H9 (cell line): ENCODE measurements at regions not wholly inside any gene's neighbourhood (a gene's known extent, or its start where the extent isn't known, plus 50 kb on each side); places are given as distances from the start of the nearest gene placed in this dataset.

Experiments used
- DNase-seq: peaks from one replicate; pipeline ENCODE4 v3.0.0-alpha.2; 2017
- H2AFZ ChIP-seq: one replicate; pipeline ENCODE4 v1.6.1; 2013; ENCODE audit warnings: mild to moderate bottlenecking, low read length, control low read depth, moderate library complexity
- H2AK5ac ChIP-seq: 2 replicates; pipeline ENCODE4 v1.6.1; 2013; ENCODE audit warnings: low read length, control low read depth, mixed read lengths; ENCODE audit not compliant: insufficient read length
- H2BK120ac ChIP-seq: one replicate; pipeline ENCODE4 v1.6.1; 2013; ENCODE audit warnings: low read depth, mild to moderate bottlenecking, low read length, control low read depth, inconsistent platforms; ENCODE audit not compliant: poor library complexity, severe bottlenecking
- H2BK12ac ChIP-seq: 2 replicates; pipeline ENCODE4 v1.6.1; 2013; ENCODE audit warnings: low read length, control low read depth, mixed read lengths, low read depth; ENCODE audit not compliant: insufficient read length
- H2BK15ac ChIP-seq: 2 replicates; pipeline ENCODE4 v1.6.1; 2013; ENCODE audit warnings: low read depth, low read length, control low read depth
- H2BK20ac ChIP-seq: one replicate; pipeline ENCODE4 v1.6.1; 2013; ENCODE audit warnings: low read depth, mild to moderate bottlenecking, low read length, control low read depth, inconsistent platforms; ENCODE audit not compliant: poor library complexity, severe bottlenecking
- H2BK5ac ChIP-seq: 2 replicates; pipeline ENCODE4 v1.6.1; 2013; ENCODE audit warnings: low read length, control low read depth, mixed read lengths; ENCODE audit not compliant: insufficient read length
- H3K14ac ChIP-seq: 2 replicates; pipeline ENCODE4 v1.6.1; 2013; ENCODE audit warnings: low read length, control low read depth; ENCODE audit not compliant: insufficient read depth
- H3K18ac ChIP-seq: 2 replicates; pipeline ENCODE4 v1.6.1; 2013; ENCODE audit warnings: low read depth, mild to moderate bottlenecking, mixed read lengths, low read length, control low read depth; ENCODE audit not compliant: insufficient read length
- H3K23ac ChIP-seq: 2 replicates; pipeline ENCODE4 v1.6.1; 2013; ENCODE audit warnings: low read length, control low read depth, mixed read lengths, low read depth; ENCODE audit not compliant: insufficient read length
- H3K23me2 ChIP-seq: 2 replicates; pipeline ENCODE4 v1.6.1; 2013; ENCODE audit warnings: low read depth, mild to moderate bottlenecking, mixed read lengths, low read length, control low read depth; ENCODE audit not compliant: insufficient read length, poor library complexity, severe bottlenecking
- H3K27ac ChIP-seq: 2 replicates; pipeline ENCODE4 v1.5.1; 2013; ENCODE audit warnings: low read length, control low read depth, mixed read lengths, low read depth; ENCODE audit not compliant: insufficient read length
- H3K27me3 ChIP-seq: 2 replicates; pipeline ENCODE4 v1.6.1; 2013; ENCODE audit warnings: low read length, control low read depth, inconsistent platforms; ENCODE audit not compliant: insufficient read depth
- H3K4ac ChIP-seq: 2 replicates; pipeline ENCODE4 v1.6.1; 2013; ENCODE audit warnings: low read depth, mild to moderate bottlenecking, control low read depth, inconsistent platforms, low read length, moderate library complexity
- H3K4me1 ChIP-seq: 2 replicates; pipeline ENCODE4 v1.6.1; 2013; ENCODE audit warnings: low read length, control low read depth, inconsistent platforms; ENCODE audit not compliant: insufficient read depth
- H3K4me2 ChIP-seq: 2 replicates; pipeline ENCODE4 v1.6.1; 2013; ENCODE audit warnings: low read length, control low read depth, mixed read lengths; ENCODE audit not compliant: insufficient read length, insufficient read depth
- H3K56ac ChIP-seq: 2 replicates; pipeline ENCODE4 v1.6.1; 2013; ENCODE audit warnings: low read depth, mild to moderate bottlenecking, mixed read lengths, low read length, control low read depth; ENCODE audit not compliant: insufficient read length
- H3K79me1 ChIP-seq: 2 replicates; pipeline ENCODE4 v1.6.1; 2013; ENCODE audit warnings: low read depth, mild to moderate bottlenecking, moderate library complexity, low read length, control low read depth, inconsistent platforms; ENCODE audit not compliant: insufficient read depth, poor library complexity, severe bottlenecking
- H3K79me2 ChIP-seq: 2 replicates; pipeline ENCODE4 v1.6.1; 2013; ENCODE audit warnings: low read length, control low read depth, inconsistent platforms; ENCODE audit not compliant: insufficient read depth
- H3K9ac ChIP-seq: 2 replicates; pipeline ENCODE4 v1.6.1; 2013; ENCODE audit warnings: low read length, control low read depth, mixed read lengths; ENCODE audit not compliant: insufficient read length; ENCODE audit errors: extremely low read depth
- H3K9me3 ChIP-seq: one replicate; pipeline ENCODE4 v1.6.1; 2013; ENCODE audit warnings: low read depth, low read length, inconsistent platforms; ENCODE audit not compliant: control insufficient read depth
- H3T11ph ChIP-seq: one replicate; pipeline ENCODE4 v1.6.1; 2013; ENCODE audit warnings: mild to moderate bottlenecking, low read length, control low read depth, inconsistent platforms
- H4K20me1 ChIP-seq: one replicate; pipeline ENCODE4 v1.6.1; 2013; ENCODE audit not compliant: control insufficient read depth, insufficient read length, insufficient read depth
- H4K5ac ChIP-seq: 2 replicates; pipeline ENCODE4 v1.6.1; 2013; ENCODE audit warnings: low read depth, mild to moderate bottlenecking, mixed read lengths, low read length, control low read depth; ENCODE audit not compliant: insufficient read length
- H4K8ac ChIP-seq: replicated peaks from 2 replicates; pipeline ENCODE4 v1.6.1; 2013; ENCODE audit warnings: low read length, control low read depth, mixed read lengths, low read depth; ENCODE audit not compliant: insufficient read length
- H4K91ac ChIP-seq: 2 replicates; pipeline ENCODE4 v1.6.1; 2013; ENCODE audit warnings: low read depth, mild to moderate bottlenecking, moderate library complexity, mixed read lengths, low read length, control low read depth; ENCODE audit not compliant: insufficient read length
- H3K27ac Mint-ChIP-seq, 3 experiments: 2 replicates in 2 of 3; 3 replicates in 1 of 3; pipeline ENCODE4 v1.8.0; 2020 to 2021; ENCODE audit warnings: mixed read lengths in 3 of 3, mild to moderate bottlenecking in 1 of 3, moderate library complexity in 1 of 3
- H3K27me3 Mint-ChIP-seq: 2 replicates; pipeline ENCODE4 v1.8.0; 2021; ENCODE audit warnings: low read depth, mild to moderate bottlenecking, moderate library complexity, mixed read lengths
- H3K36me3 Mint-ChIP-seq, 3 experiments: 2 replicates in 2 of 3; 3 replicates in 1 of 3; pipeline ENCODE4 v1.8.0; 2020 to 2021; ENCODE audit warnings: low read depth in 3 of 3, mixed read lengths in 3 of 3; ENCODE audit not compliant: insufficient read depth in 1 of 3
- H3K4me1 Mint-ChIP-seq, 2 experiments: 2 replicates each; pipeline ENCODE4 v1.8.0; 2020; ENCODE audit warnings: mixed read lengths in 2 of 2
- H3K4me3 Mint-ChIP-seq, 2 experiments: 2 replicates in 1 of 2; 3 replicates in 1 of 2; pipeline ENCODE4 v1.8.0; 2020 to 2021; ENCODE audit warnings: mild to moderate bottlenecking in 2 of 2, mixed read lengths in 2 of 2, moderate library complexity in 1 of 2
- H3K9me3 Mint-ChIP-seq, 2 experiments: 2 replicates in 1 of 2; 3 replicates in 1 of 2; pipeline ENCODE4 v1.8.0; 2020; ENCODE audit warnings: mild to moderate bottlenecking in 2 of 2, mixed read lengths in 2 of 2, moderate library complexity in 1 of 2
- CTCF ChIP-seq: fragments of 200-600 bp; sonication (generic); conservative IDR thresholded peaks from 3 replicates; pipeline ENCODE4 v1.8.0; 2021; ENCODE audit warnings: antibody characterized with exemption, mild to moderate bottlenecking
- WGBS: extraction: QIAGEN DNeasy Blood & Tissue Kit; methylation state at CpG from one replicate; pipeline ENCODE4 v1.1.7; 2013; ENCODE audit warnings: missing lambda C conversion rate, low lambda C conversion rate, mixed read lengths; ENCODE audit not compliant: insufficient read length; ENCODE audit errors: extremely low coverage; 5-methylcytosine and 5-hydroxymethylcytosine counted together

GRCh38 chr18:1906421-1906820, 664.9 kb downstream of the METTL4 start:
- Histone ChIP-seq H2BK120ac (no peak overlapping the region), H3T11ph (no peak overlapping the region), H3K4ac (no peak overlapping the region), H3K79me1 (no peaks in the 10 kb centered on the region), H2BK5ac (no peak overlapping the region), H2BK20ac (no peak overlapping the region), H2BK15ac (no peak overlapping the region), H4K5ac (no peak overlapping the region), H4K91ac (no peak overlapping the region), H3K9ac (no peak overlapping the region), H3K18ac (no peak overlapping the region), H3K23me2 (no peaks in the 10 kb centered on the region), H4K20me1 (no peaks in the 10 kb centered on the region), H3K4me1 (no peaks in the 10 kb centered on the region), H4K8ac (no peak overlapping the region), H3K4me2 (no peak overlapping the region), H2AK5ac (no peak overlapping the region), H2BK12ac (no peak overlapping the region), H3K56ac (no peak overlapping the region), H3K79me2 (no peaks in the 10 kb centered on the region), H3K14ac (no peak overlapping the region), H3K27ac (no peak overlapping the region), H3K23ac (no peak overlapping the region), H2AFZ (no peak overlapping the region), H3K27me3 (no peaks in the 10 kb centered on the region), H3K9me3 (peaks cover 13% of the 10 kb centered on the region)
- Mint-ChIP-seq H3K4me3 (no peak overlapping the region), H3K36me3 (peaks cover 8 to 21% (median 17%) of the 10 kb centered on the region in 3 experiments), H3K27ac (no peak overlapping the region), H3K27me3 (no peaks in the 10 kb centered on the region), H3K9me3 (peaks cover 33 to 38% of the 10 kb centered on the region in 2 experiments), H3K4me1 (no peaks in the 10 kb centered on the region)
- WGBS, result no CpG with 5 or more reads among the region's 1 CpG
- DNase-seq, result no peak
- TF ChIP-seq CTCF, result no peak
